Neural cell (in vitro differentiated cells): ENCODE measurements at regions not wholly inside any gene's neighbourhood (a gene's known extent, or its start where the extent isn't known, plus 50 kb on each side); places are given as distances from the start of the nearest gene placed in this dataset.

Experiments used
- H2AFZ ChIP-seq: fragments of 200-600, 300-800 bp; sonication (generic), shearing (Covaris generic); 2 replicates; pipeline ENCODE4 v1.6.0; 2014; ENCODE audit warnings: low read depth, mild to moderate bottlenecking, antibody characterized with exemption, low read length, moderate library complexity
- H3F3A ChIP-seq: fragments of 200-600 bp; shearing (Covaris generic); 2 replicates; pipeline ENCODE4 v1.6.1; 2016; ENCODE audit warnings: mild to moderate bottlenecking, moderate library complexity, mixed read lengths, antibody characterized with exemption, low read length; ENCODE audit not compliant: insufficient read depth, poor library complexity, severe bottlenecking
- H3K27ac ChIP-seq: fragments of 200-600, 300-800 bp; sonication (generic), shearing (Covaris generic); 2 replicates; pipeline ENCODE4 v1.5.1; 2014; ENCODE audit warnings: mild to moderate bottlenecking, low read length, moderate library complexity
- H3K27me3 ChIP-seq: fragments of 300-800, 200-600 bp; sonication (generic), shearing (Covaris generic); 2 replicates; pipeline ENCODE4 v1.6.0; 2014; ENCODE audit warnings: mild to moderate bottlenecking, low read depth, low read length, moderate library complexity; ENCODE audit not compliant: insufficient read depth
- H3K36me3 ChIP-seq: fragments of 300-800, 200-600 bp; sonication (generic), shearing (Covaris generic); 2 replicates; pipeline ENCODE4 v1.5.1; 2014; ENCODE audit warnings: mild to moderate bottlenecking, antibody characterized with exemption, low read length, moderate library complexity; ENCODE audit not compliant: insufficient read depth
- H3K4me2 ChIP-seq: fragments of 300-800, 200-600 bp; sonication (generic), shearing (Covaris generic); 2 replicates; pipeline ENCODE4 v1.6.0; 2014; ENCODE audit warnings: mild to moderate bottlenecking, low read length
- H3K4me3 ChIP-seq: fragments of 300-800, 200-600 bp; sonication (generic), shearing (Covaris generic); 2 replicates; pipeline ENCODE4 v1.5.1; 2014; ENCODE audit warnings: mild to moderate bottlenecking, low read length, moderate library complexity
- H3K79me2 ChIP-seq: fragments of 200-600 bp; shearing (Covaris generic); replicated peaks from 2 replicates; pipeline ENCODE4 v1.6.0; 2014; ENCODE audit warnings: mild to moderate bottlenecking, low read length, moderate library complexity; ENCODE audit not compliant: insufficient read depth
- H3K9ac ChIP-seq: fragments of 300-800, 200-600 bp; sonication (generic), shearing (Covaris generic); 2 replicates; pipeline ENCODE4 v1.6.1; 2016; ENCODE audit warnings: mild to moderate bottlenecking, low read length, mixed read lengths
- H3K9me2 ChIP-seq: fragments of 200-600 bp; shearing (Covaris generic); 2 replicates; pipeline ENCODE4 v1.6.1; 2016; ENCODE audit warnings: mild to moderate bottlenecking, low read length, mixed read lengths; ENCODE audit not compliant: insufficient read depth
- H3K9me3 ChIP-seq: fragments of 200-600, 300-800 bp; sonication (generic), shearing (Covaris generic); 2 replicates; pipeline ENCODE4 v1.6.1; 2016; ENCODE audit warnings: mild to moderate bottlenecking, mixed run types, low read length, moderate library complexity, mixed read lengths
- H4K20me1 ChIP-seq: fragments of 200-600 bp; shearing (Covaris generic); 2 replicates; pipeline ENCODE4 v1.6.1; 2016; ENCODE audit warnings: mild to moderate bottlenecking, mixed run types; ENCODE audit not compliant: insufficient read depth
- EP300 ChIP-seq: fragments of 450-650 bp; conservative IDR thresholded peaks from 2 replicates; pipeline ENCODE4 v1.6.1; 2014; ENCODE audit warnings: antibody characterized with exemption, mild to moderate bottlenecking, moderate library complexity; ENCODE audit not compliant: poor library complexity, severe bottlenecking
- EZH2 ChIP-seq: fragments of 200-600, 300-800 bp; shearing (Covaris generic), sonication (generic); IDR thresholded peaks from 2 replicates; pipeline ENCODE4 v1.6.1; 2014; ENCODE audit warnings: antibody characterized with exemption, low read length, borderline replicate concordance, mild to moderate bottlenecking; ENCODE audit not compliant: insufficient read depth, poor library complexity, severe bottlenecking
- MXI1 ChIP-seq: fragments of 450-650 bp; conservative IDR thresholded peaks from 2 replicates; pipeline ENCODE4 v1.6.1; 2014; ENCODE audit warnings: antibody characterized with exemption, mild to moderate bottlenecking; ENCODE audit not compliant: poor library complexity, severe bottlenecking
- POLR2AphosphoS5 ChIP-seq: IDR thresholded peaks from 2 replicates; pipeline ENCODE4 v1.6.1; 2012
- RAD21 ChIP-seq: fragments of 450-650 bp; conservative IDR thresholded peaks from 2 replicates; pipeline ENCODE4 v1.6.1; 2014; ENCODE audit warnings: antibody characterized with exemption, mild to moderate bottlenecking, moderate library complexity
- REST ChIP-seq: IDR thresholded peaks from 2 replicates; pipeline ENCODE4 v1.6.1; 2012; ENCODE audit warnings: borderline replicate concordance
- SMC3 ChIP-seq: fragments of 450-650 bp; conservative IDR thresholded peaks from 2 replicates; pipeline ENCODE4 v1.6.1; 2014; ENCODE audit warnings: antibody characterized with exemption, mild to moderate bottlenecking, moderate library complexity; ENCODE audit not compliant: poor library complexity
- TAF1 ChIP-seq: IDR thresholded peaks from 2 replicates; pipeline ENCODE4 v1.6.1; 2012; ENCODE audit warnings: low read depth
- TF ChIP-seq, protein P1 (sequence below): fragments of 450-650 bp; IDR thresholded peaks from 2 replicates; pipeline ENCODE4 v1.5.1; 2014; ENCODE audit warnings: antibody characterized with exemption, mild to moderate bottlenecking, moderate library complexity; ENCODE audit not compliant: poor library complexity, severe bottlenecking

DNA sequence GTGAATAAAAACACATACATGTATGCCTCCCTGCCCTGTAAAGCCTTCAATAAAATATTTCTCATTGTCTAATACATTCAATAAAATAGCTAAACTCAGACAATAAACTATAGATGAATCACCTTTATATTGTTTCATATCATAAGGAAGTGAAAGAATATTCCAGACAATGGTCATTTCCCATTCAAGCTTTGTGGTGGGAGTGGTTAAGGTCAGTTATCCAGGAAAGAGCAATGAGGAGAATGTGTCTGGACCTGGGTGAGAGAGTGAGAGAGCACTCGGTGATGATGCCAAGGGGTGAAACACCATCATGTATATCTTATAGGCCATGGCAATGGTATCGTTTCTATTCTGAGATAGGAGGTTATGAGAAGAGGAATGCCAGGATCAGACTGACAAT lies 197.8 kb downstream of the PDHA2 start:
- H4K20me1 ChIP-seq, result no peaks in the 10 kb centered on the region
- H3K9ac ChIP-seq, result no peak overlapping the region
- no peak overlapping the region for H2AFZ ChIP-seq
- H3F3A ChIP-seq, result no peaks in the 10 kb centered on the region
- H3K9me2 ChIP-seq, result no peaks in the 10 kb centered on the region
- no peak overlapping the region for H3K27ac ChIP-seq
- H3K27me3 ChIP-seq, result no peaks in the 10 kb centered on the region
- no peaks in the 10 kb centered on the region for H3K79me2 ChIP-seq
- H3K4me2 ChIP-seq, result no peak overlapping the region
- TF ChIP-seq RAD21 (no peak), TAF1 (no peak), REST (no peak), POLR2AphosphoS5 (no peak), MXI1 (no peak), EZH2 (no peak), SMC3 (no peak), EP300 (no peak)
- TF ChIP-seq, protein P1, sequence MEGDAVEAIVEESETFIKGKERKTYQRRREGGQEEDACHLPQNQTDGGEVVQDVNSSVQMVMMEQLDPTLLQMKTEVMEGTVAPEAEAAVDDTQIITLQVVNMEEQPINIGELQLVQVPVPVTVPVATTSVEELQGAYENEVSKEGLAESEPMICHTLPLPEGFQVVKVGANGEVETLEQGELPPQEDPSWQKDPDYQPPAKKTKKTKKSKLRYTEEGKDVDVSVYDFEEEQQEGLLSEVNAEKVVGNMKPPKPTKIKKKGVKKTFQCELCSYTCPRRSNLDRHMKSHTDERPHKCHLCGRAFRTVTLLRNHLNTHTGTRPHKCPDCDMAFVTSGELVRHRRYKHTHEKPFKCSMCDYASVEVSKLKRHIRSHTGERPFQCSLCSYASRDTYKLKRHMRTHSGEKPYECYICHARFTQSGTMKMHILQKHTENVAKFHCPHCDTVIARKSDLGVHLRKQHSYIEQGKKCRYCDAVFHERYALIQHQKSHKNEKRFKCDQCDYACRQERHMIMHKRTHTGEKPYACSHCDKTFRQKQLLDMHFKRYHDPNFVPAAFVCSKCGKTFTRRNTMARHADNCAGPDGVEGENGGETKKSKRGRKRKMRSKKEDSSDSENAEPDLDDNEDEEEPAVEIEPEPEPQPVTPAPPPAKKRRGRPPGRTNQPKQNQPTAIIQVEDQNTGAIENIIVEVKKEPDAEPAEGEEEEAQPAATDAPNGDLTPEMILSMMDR, result no peak
- H3K36me3 ChIP-seq, result no peaks in the 10 kb centered on the region
- H3K9me3 ChIP-seq, result no peaks in the 10 kb centered on the region
- H3K4me3 ChIP-seq, result no peak overlapping the region

- H3K9me2 ChIP-seq, result no peaks in the 10 kb centered on the region
- H2AFZ ChIP-seq, result no peak overlapping the region
- H3K27ac ChIP-seq, result no peak overlapping the region
- no peak overlapping the region for H3K4me2 ChIP-seq
- no peaks in the 10 kb centered on the region for H3K27me3 ChIP-seq
- H3K9ac ChIP-seq, result no peak overlapping the region
- H3F3A ChIP-seq, result no peaks in the 10 kb centered on the region
- no peaks in the 10 kb centered on the region for H3K9me3 ChIP-seq
- H4K20me1 ChIP-seq, result no peaks in the 10 kb centered on the region
- no peaks in the 10 kb centered on the region for H3K79me2 ChIP-seq
- H3K4me3 ChIP-seq, result no peak overlapping the region
- no peak for TF ChIP-seq EZH2
- H3K36me3 ChIP-seq, result no peaks in the 10 kb centered on the region
Observed at GRCh38 chr4:96039217-96039616, 199.3 kb downstream of the PDHA2 start.

DNA sequence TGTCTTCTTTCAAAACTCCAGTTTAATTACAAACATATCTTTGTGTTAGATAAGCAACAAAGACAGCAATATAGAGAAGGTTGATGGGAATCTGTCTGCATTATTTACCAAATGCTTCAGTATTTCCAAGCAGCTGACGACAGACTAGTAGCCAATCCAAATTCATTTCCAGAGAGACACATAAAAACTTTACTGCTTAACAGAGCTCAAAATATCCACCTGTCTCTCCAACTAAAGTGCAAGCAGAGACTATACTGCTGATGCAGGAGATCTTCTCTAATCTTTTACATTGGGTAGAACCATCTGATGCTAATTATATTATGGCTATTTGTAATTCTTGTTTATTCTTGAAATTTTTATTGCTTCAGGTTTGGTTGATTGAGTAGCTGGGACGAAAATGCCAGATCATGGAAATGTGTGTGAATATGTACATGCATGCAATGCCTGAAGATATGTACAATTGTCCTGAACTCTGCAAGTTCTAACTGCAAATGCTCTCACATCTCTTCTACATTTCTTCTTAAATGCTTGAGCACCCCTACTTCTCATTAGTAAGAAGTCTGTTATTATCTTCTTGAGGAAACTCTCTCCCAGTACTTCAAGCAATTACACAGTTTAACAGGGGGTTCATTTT lies 200.0 kb downstream of the PDHA2 start:
- H3K79me2 ChIP-seq, result no peaks in the 10 kb centered on the region
- H3F3A ChIP-seq, result no peaks in the 10 kb centered on the region
- H3K9me2 ChIP-seq, result no peaks in the 10 kb centered on the region
- H3K9ac ChIP-seq, result no peak overlapping the region
- no peak overlapping the region for H3K4me3 ChIP-seq
- no peaks in the 10 kb centered on the region for H4K20me1 ChIP-seq
- H3K36me3 ChIP-seq, result no peaks in the 10 kb centered on the region
- no peak overlapping the region for H3K4me2 ChIP-seq
- no peaks in the 10 kb centered on the region for H3K9me3 ChIP-seq
- TF ChIP-seq MXI1 (no peak), REST (no peak), EZH2 (no peak), EP300 (no peak), POLR2AphosphoS5 (no peak)
- no peak overlapping the region for H2AFZ ChIP-seq
- no peak overlapping the region for H3K27ac ChIP-seq
- no peaks in the 10 kb centered on the region for H3K27me3 ChIP-seq
